Activated CD8-positive, alpha-beta T cell treated with anti-CD3 and anti-CD28 coated beads for 36 hours (primary cell): ENCODE measurements at regions not wholly inside any gene's neighbourhood (a gene's known extent, or its start where the extent isn't known, plus 50 kb on each side); places are given as distances from the start of the nearest gene placed in this dataset.

Source experiments
- ATAC-seq: fragments of 200-7000 bp; cut with Tn5 transposase; one replicate; pipeline ENCODE4 v1.10.0; 2021; ENCODE audit warnings: mild to moderate bottlenecking, moderate library complexity
- CTCF ChIA-PET: fragments of 350-600 bp; sonication (Branson Sonifier 250); formaldehyde crosslinking; loops from one replicate; lab custom pipeline; 2021; ENCODE audit warnings: antibody characterized with exemption; lab: Charles Lee
- POLR2A ChIA-PET: fragments of 350-600 bp; sonication (Branson Sonifier 250); formaldehyde crosslinking; loops from one replicate; lab custom pipeline; 2021; ENCODE audit warnings: antibody characterized with exemption; lab: Charles Lee
- DNase-seq: peaks from one replicate; pipeline ENCODE4 v3.0.0-alpha.2; 2020
- H3K27ac Mint-ChIP-seq: one replicate; pipeline ENCODE4 v1.8.0; 2021; ENCODE audit warnings: mild to moderate bottlenecking, mixed read lengths
- H3K27me3 Mint-ChIP-seq: one replicate; pipeline ENCODE4 v1.8.0; 2021; ENCODE audit warnings: mixed read lengths
- H3K36me3 Mint-ChIP-seq: one replicate; pipeline ENCODE4 v1.8.0; 2021; ENCODE audit warnings: low read depth, mixed read lengths
- H3K4me1 Mint-ChIP-seq: one replicate; pipeline ENCODE4 v1.8.0; 2021; ENCODE audit warnings: low read depth, mixed read lengths
- H3K4me3 Mint-ChIP-seq: one replicate; pipeline ENCODE4 v1.8.0; 2021; ENCODE audit warnings: mild to moderate bottlenecking, moderate library complexity, mixed read lengths
- H3K9me3 Mint-ChIP-seq: one replicate; pipeline ENCODE4 v1.8.0; 2021; ENCODE audit warnings: mixed read lengths
- CTCF ChIP-seq: fragments of 200-600 bp; IDR thresholded peaks from one replicate; pipeline ENCODE4 v1.8.0; 2022; ENCODE audit warnings: antibody characterized with exemption, mild to moderate bottlenecking
- intact Hi-C: fragments of 100-400 bp; cut with micrococcal nuclease; formaldehyde crosslinking; loops from one replicate; pipeline ENCODE4 v1.10.0; 2022

GRCh38 chr3:177330779-177331178 lies 133.5 kb upstream of the TBL1XR1 start:
- no peak overlapping the region for H3K27ac Mint-ChIP-seq
- ATAC-seq (no peak), DNase-seq (no peak)
- H3K9me3 Mint-ChIP-seq, result no peaks in the 10 kb centered on the region
- ChIA-PET CTCF (no interaction called here), POLR2A (interaction anchor here (1.0 to 1.1 kb wide), 2 partner anchors 9 to 10 kb away, joined by 3 read pairs; no protein-coding TSS in a partner anchor)
- no peaks in the 10 kb centered on the region for H3K27me3 Mint-ChIP-seq
- H3K36me3 Mint-ChIP-seq, result no peaks in the 10 kb centered on the region
- no peak for TF ChIP-seq CTCF
- peaks cover 19% of the 10 kb centered on the region for H3K4me1 Mint-ChIP-seq
- no peak overlapping the region for H3K4me3 Mint-ChIP-seq
- intact Hi-C loops, result no loop called here

- ChIA-PET POLR2A (interaction anchor here (0.8 to 1.1 kb wide), 2 partner anchors 9 to 30 kb away, joined by 3 read pairs; no protein-coding TSS in a partner anchor), CTCF (no interaction called here)
- DNase-seq (no peak), ATAC-seq (no peak)
- Mint-ChIP-seq H3K9me3 (no peaks in the 10 kb centered on the region), H3K27me3 (no peaks in the 10 kb centered on the region), H3K4me1 (peaks cover 23% of the 10 kb centered on the region), H3K4me3 (no peak overlapping the region), H3K27ac (no peak overlapping the region), H3K36me3 (no peaks in the 10 kb centered on the region)
- no peak for TF ChIP-seq CTCF
- intact Hi-C loops, result no loop called here
Observed at GRCh38 chr3:177331203-177331835, 134.0 kb upstream of the TBL1XR1 start.

- Mint-ChIP-seq H3K4me1 (peaks cover 36% of the 10 kb centered on the region), H3K27me3 (no peaks in the 10 kb centered on the region), H3K36me3 (no peaks in the 10 kb centered on the region), H3K9me3 (no peaks in the 10 kb centered on the region), H3K27ac (no peak overlapping the region), H3K4me3 (no peak overlapping the region)
- CTCF ChIA-PET, result no interaction called here
- intact Hi-C loops, result no loop called here
- POLR2A ChIA-PET, result no interaction called here
- TF ChIP-seq CTCF, result no peak
- ATAC-seq (no peak), DNase-seq (no peak)
Observed at GRCh38 chr3:177332955-177333354, 135.7 kb upstream of the TBL1XR1 start.

GRCh38 chr3:177333533-177334520 lies 136.5 kb upstream of the TBL1XR1 start:
- H3K4me1 Mint-ChIP-seq, result peaks cover 44% of the 10 kb centered on the region
- H3K9me3 Mint-ChIP-seq, result no peaks in the 10 kb centered on the region
- H3K27ac Mint-ChIP-seq, result no peak overlapping the region
- no peaks in the 10 kb centered on the region for H3K36me3 Mint-ChIP-seq
- intact Hi-C loops, result no loop called here
- H3K4me3 Mint-ChIP-seq, result no peak overlapping the region
- no peaks in the 10 kb centered on the region for H3K27me3 Mint-ChIP-seq
- no peak for TF ChIP-seq CTCF
- ChIA-PET CTCF (no interaction called here), POLR2A (interaction anchor here (1.0 kb wide), 1 partner anchor 26 kb away, joined by 3 read pairs; no protein-coding TSS in a partner anchor)
- ATAC-seq (no peak), DNase-seq (no peak)

- no peaks in the 10 kb centered on the region for H3K36me3 Mint-ChIP-seq
- H3K27me3 Mint-ChIP-seq, result no peaks in the 10 kb centered on the region
- H3K4me3 Mint-ChIP-seq, result no peak overlapping the region
- ChIA-PET POLR2A (no interaction called here), CTCF (no interaction called here)
- intact Hi-C loops, result no loop called here
- no peak for DNase-seq
- H3K27ac Mint-ChIP-seq, result no peak overlapping the region
- no peak for TF ChIP-seq CTCF
- no peaks in the 10 kb centered on the region for H3K9me3 Mint-ChIP-seq
- H3K4me1 Mint-ChIP-seq, result peaks cover 52% of the 10 kb centered on the region
- ATAC-seq, result no peak
Observed at GRCh38 chr3:177334803-177335202, 137.5 kb upstream of the TBL1XR1 start.
